ENCODE measurements at regions not wholly inside any gene's neighbourhood (a gene's known extent, or its start where the extent isn't known, plus 50 kb on each side); places are given as distances from the start of the nearest gene placed in this dataset.
A peak's percentile ranks its signal among the peaks of the same experiment; 100 is the strongest.
"Not testable (repeated sequence)": the region's sequence is repeated elsewhere in the genome, so short reads cannot be mapped to it uniquely, and the experiment has no call there.

GRCh38 chr12:7591531-7591930 is 74.2 kb downstream of the APOBEC1 start:
- DNase-seq (ENCODE audit: low spot score) = no peak

- DNase-seq (ENCODE audit: low spot score) = not testable (repeated sequence)
Observed at GRCh38 chr12:7590085-7590484, 75.6 kb downstream of the APOBEC1 start.

GRCh38 chr12:7588742-7589329 is 76.9 kb downstream of the APOBEC1 start:
- peak; percentile 53 for DNase-seq (ENCODE audit: low spot score)

- DNase-seq (ENCODE audit: low spot score) = peak; percentile 64
Observed at GRCh38 chr12:7584137-7584536, 80.6 kb upstream of the CD163 start.

GRCh38 chr12:7583471-7583870 is 79.9 kb upstream of the CD163 start:
- DNase-seq (ENCODE audit: low spot score) = no peak

GRCh38 chr12:7582796-7583195 is 79.2 kb upstream of the CD163 start:
- no peak for DNase-seq (ENCODE audit: low spot score)

- DNase-seq (ENCODE audit: low spot score) = no peak
Observed at GRCh38 chr12:7581625-7582024, 78.0 kb upstream of the CD163 start.

GRCh38 chr12:7581046-7581445 is 77.5 kb upstream of the CD163 start:
- DNase-seq (ENCODE audit: low spot score) = no peak

GRCh38 chr12:7571257-7571656 is 67.7 kb upstream of the CD163 start:
- no peak for DNase-seq (ENCODE audit: low spot score)

GRCh38 chr12:7557227-7557626 is 53.6 kb upstream of the CD163 start:
- no peak for DNase-seq (ENCODE audit: low spot score)

- no peak for DNase-seq (ENCODE audit: low spot score)
Observed at GRCh38 chr12:7555752-7556151, 52.2 kb upstream of the CD163 start.

GRCh38 chr12:7554831-7555230 is 51.3 kb upstream of the CD163 start:
- not testable (repeated sequence) for DNase-seq (ENCODE audit: low spot score)

Data from ureter (tissue), 1 donor.